GM18507 (cell line): ENCODE measurements at regions not wholly inside any gene's neighbourhood (a gene's known extent, or its start where the extent isn't known, plus 50 kb on each side); places are given as distances from the start of the nearest gene placed in this dataset.
A peak's percentile ranks its signal among the peaks of the same experiment; 100 is the strongest.
"Not testable (repeated sequence)": the region's sequence is repeated elsewhere in the genome, so short reads cannot be mapped to it uniquely, and the experiment has no call there.

ENCODE experiments used
- DNase-seq: peaks from one replicate; pipeline ENCODE4 v3.0.0; 2011; ENCODE audit warnings: low read depth; ENCODE audit not compliant: insufficient read length; ENCODE audit errors: extremely low spot score
- FAIRE-seq: peaks from 2 replicates; lab custom pipeline; 2011; peaks lifted over from hg19 to GRCh38; lab: Jason Lieb, UNC

GRCh38 chr6:119734227-119734626 is 384.7 kb upstream of the MAN1A1 start:
- no peak for DNase-seq
- FAIRE-seq: no peak

GRCh38 chr6:119728935-119729334 is 379.4 kb upstream of the MAN1A1 start:
- FAIRE-seq (no peak), DNase-seq (no peak)

GRCh38 chr6:119728220-119728750 is 378.7 kb upstream of the MAN1A1 start:
- no peak for DNase-seq
- peak; percentile 41 for FAIRE-seq

- no peak for FAIRE-seq
- no peak for DNase-seq
These were observed 378.1 kb upstream of the MAN1A1 start for GRCh38 chr6:119727504-119728219.

GRCh38 chr6:119726912-119727311 is 377.4 kb upstream of the MAN1A1 start:
- DNase-seq, FAIRE-seq: not testable (repeated sequence)

- FAIRE-seq (no peak), DNase-seq (no peak)
These were observed 376.5 kb upstream of the MAN1A1 start for GRCh38 chr6:119726086-119726485.

GRCh38 chr6:119720160-119720559 is 370.6 kb upstream of the MAN1A1 start:
- no peak for DNase-seq

GRCh38 chr6:119717942-119718341 is 368.4 kb upstream of the MAN1A1 start:
- no peak for FAIRE-seq
- no peak for DNase-seq

More at GRCh38 chr6:119720160-119720559, 370.6 kb upstream of the MAN1A1 start:
- no peak for FAIRE-seq

- DNase-seq (no peak), FAIRE-seq (no peak)
These were observed 367.2 kb upstream of the MAN1A1 start for GRCh38 chr6:119716668-119717270.

GRCh38 chr6:119713903-119714302 is 364.3 kb upstream of the MAN1A1 start:
- no peak for DNase-seq
- FAIRE-seq: no peak

GRCh38 chr6:119686644-119687043 is 337.1 kb upstream of the MAN1A1 start:
- FAIRE-seq (no peak), DNase-seq (no peak)

- no peak for FAIRE-seq
These were observed 336.7 kb upstream of the MAN1A1 start for GRCh38 chr6:119686240-119686639.

GRCh38 chr6:119683671-119684070 is 334.1 kb upstream of the MAN1A1 start:
- DNase-seq: no peak
- no peak for FAIRE-seq

More at GRCh38 chr6:119686240-119686639, 336.7 kb upstream of the MAN1A1 start:
- DNase-seq: no peak

GRCh38 chr6:119683031-119683430 is 333.5 kb upstream of the MAN1A1 start:
- FAIRE-seq (no peak), DNase-seq (no peak)

GRCh38 chr6:119678961-119679360 is 329.4 kb upstream of the MAN1A1 start:
- DNase-seq (no peak), FAIRE-seq (no peak)

GRCh38 chr6:119677384-119677783 is 327.8 kb upstream of the MAN1A1 start:
- no peak for DNase-seq
- no peak for FAIRE-seq

- no peak for DNase-seq
- no peak for FAIRE-seq
These were observed 327.4 kb upstream of the MAN1A1 start for GRCh38 chr6:119676961-119677360.

- no peak for FAIRE-seq
- no peak for DNase-seq
These were observed 326.7 kb upstream of the MAN1A1 start for GRCh38 chr6:119676230-119676629.

GRCh38 chr6:119673741-119674140 is 324.2 kb upstream of the MAN1A1 start:
- FAIRE-seq (no peak), DNase-seq (no peak)

GRCh38 chr6:119672725-119673124 is 323.2 kb upstream of the MAN1A1 start:
- FAIRE-seq (no peak), DNase-seq (no peak)

- FAIRE-seq: no peak
- DNase-seq: no peak
These were observed 321.5 kb upstream of the MAN1A1 start for GRCh38 chr6:119671105-119671504.
